ENCODE measurements at regions not wholly inside any gene's neighbourhood (a gene's known extent, or its start where the extent isn't known, plus 50 kb on each side); places are given as distances from the start of the nearest gene placed in this dataset.
"Not testable (repeated sequence)": the region's sequence is repeated elsewhere in the genome, so short reads cannot be mapped to it uniquely, and the experiment has no call there.

DNA sequence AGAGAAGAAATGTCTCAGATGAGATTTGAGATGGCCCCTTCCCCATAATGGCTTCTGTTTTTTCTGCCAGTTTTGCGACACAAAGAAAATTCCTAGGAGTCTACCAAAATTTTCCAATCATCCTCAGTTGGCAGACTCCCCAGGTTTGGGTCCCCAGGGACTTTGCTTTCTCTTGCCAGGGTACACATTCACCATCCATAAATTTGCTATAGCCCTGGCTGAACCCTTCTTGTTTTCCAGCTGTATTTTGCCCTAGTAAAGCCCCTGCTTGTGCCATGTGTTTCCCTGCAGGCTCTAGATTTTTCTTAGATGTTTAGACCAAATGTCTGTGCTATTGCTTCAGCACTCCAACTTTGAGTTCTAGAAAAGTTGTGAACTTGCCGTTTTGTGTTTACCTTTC, 283.2 kb downstream of the ANXA1 start:
- no peak overlapping the region for H3K4me3 ChIP-seq (ENCODE audit: low read length)
- no peak for DNase-seq (ENCODE audit: low read depth)
- TF ChIP-seq, protein P1, sequence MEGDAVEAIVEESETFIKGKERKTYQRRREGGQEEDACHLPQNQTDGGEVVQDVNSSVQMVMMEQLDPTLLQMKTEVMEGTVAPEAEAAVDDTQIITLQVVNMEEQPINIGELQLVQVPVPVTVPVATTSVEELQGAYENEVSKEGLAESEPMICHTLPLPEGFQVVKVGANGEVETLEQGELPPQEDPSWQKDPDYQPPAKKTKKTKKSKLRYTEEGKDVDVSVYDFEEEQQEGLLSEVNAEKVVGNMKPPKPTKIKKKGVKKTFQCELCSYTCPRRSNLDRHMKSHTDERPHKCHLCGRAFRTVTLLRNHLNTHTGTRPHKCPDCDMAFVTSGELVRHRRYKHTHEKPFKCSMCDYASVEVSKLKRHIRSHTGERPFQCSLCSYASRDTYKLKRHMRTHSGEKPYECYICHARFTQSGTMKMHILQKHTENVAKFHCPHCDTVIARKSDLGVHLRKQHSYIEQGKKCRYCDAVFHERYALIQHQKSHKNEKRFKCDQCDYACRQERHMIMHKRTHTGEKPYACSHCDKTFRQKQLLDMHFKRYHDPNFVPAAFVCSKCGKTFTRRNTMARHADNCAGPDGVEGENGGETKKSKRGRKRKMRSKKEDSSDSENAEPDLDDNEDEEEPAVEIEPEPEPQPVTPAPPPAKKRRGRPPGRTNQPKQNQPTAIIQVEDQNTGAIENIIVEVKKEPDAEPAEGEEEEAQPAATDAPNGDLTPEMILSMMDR (conservative IDR thresholded peaks at IDR 0.05; ENCODE audit: low read length): no peak

DNA sequence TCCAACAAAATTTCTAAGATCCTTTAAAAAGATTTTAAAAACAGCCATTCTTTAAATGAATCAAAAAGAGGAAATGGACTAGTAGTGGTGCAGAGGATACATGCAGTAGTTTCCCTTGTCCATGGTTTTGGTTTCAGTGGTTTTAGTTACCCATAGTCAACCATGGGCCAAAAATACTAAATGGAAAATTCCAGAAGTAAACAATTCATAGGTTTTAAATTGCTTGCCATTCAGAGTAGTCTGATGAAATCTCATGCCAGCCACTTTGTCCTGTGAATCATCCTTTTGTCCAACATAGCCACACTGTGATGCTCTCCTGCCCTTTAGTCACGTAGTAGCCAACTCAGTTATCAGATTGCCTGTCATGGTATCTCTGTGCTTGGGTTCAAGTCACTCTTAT, 286.1 kb downstream of the ANXA1 start:
- DNase-seq (ENCODE audit: low read depth): peak; percentile 11
- H3K4me3 ChIP-seq (ENCODE audit: low read length): no peak overlapping the region
- TF ChIP-seq, protein P1 (conservative IDR thresholded peaks at IDR 0.05; ENCODE audit: low read length): no peak

DNA sequence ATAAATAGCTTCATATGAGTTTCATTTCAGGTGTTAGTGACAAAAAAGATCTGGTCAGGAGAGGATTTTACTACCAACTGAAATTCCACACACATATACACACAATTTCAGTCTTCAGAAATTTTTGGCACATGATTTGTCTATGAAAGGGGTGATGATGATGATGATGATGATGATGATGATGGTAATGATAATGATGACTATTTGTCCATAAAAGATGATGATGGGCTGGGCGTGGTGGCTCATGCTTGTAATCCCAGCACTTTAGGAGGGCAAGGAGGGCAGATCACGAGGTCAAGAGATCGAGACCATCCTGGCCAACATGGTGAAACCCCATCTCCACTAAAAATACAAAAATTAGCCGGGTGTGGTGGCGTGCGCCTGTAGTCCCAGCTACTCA, 288.2 kb downstream of the ANXA1 start:
- DNase-seq (ENCODE audit: low read depth); H3K4me3 ChIP-seq (ENCODE audit: low read length): not testable (repeated sequence)

DNA sequence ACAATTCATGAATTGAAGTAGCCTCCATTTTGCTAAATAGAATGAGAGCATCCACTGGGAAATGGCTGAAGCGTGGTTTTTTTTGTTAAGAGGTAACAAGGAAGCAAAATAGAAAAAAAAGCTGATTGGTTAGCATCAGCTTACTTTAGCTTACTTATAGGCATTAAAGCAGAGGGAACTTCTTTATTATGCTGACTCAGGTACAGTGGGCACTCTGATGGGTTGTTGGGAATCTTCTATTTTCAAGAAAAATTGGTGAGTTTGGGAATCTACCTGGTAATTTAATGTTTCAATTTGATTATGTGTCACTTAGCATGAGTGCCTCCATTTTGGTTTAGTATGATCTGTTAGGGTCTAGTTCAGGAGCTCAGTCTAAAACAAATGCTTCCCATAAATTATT, 289.6 kb downstream of the ANXA1 start:
- H3K4me3 ChIP-seq (ENCODE audit: low read length): no peak overlapping the region
- no peak for DNase-seq (ENCODE audit: low read depth)
- TF ChIP-seq, protein P1 (conservative IDR thresholded peaks at IDR 0.05; ENCODE audit: low read length): no peak

DNA sequence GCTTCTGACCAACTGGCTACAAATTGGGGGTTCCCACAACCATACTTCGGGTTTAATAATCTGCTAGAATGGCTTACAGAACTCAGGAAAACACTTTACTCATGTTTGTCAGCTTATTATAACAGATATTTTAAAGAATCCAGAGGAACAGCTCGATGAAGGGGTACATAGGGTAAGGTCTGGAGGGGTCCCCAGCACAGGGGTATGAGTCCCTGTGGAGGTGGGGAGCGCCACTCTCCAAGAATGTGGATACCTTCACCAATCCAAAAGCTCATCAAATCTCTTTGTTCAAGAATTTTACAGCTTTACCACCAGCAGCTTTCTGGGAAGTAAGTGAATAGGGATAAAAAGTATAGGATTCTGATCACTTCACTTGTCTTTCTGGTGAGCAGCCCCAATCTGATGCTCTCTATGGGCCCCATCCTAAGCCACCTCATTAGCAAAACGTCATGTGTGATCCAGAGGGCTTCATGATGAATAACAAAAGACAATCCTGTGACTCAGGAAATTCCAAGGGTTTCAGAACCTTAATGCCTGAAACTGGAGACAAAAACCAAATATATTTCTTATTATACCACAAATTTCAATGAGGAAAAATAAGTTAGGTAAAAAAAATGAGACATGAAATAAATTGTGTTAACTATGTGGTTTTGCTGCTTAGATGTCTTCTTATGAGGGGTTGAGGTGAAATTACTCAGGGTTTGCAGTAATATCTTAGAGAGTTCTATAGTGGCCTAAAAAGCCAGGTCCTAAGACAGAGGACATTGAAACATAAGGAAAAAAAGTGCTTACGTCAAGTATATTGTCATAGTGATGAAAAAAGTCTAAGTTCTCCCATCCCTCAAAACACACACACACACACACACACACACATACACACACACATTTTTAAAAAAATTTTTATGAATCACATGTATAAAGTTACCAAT, 290.5 kb downstream of the ANXA1 start:
- H3K4me3 ChIP-seq (ENCODE audit: low read length): no peak overlapping the region
- TF ChIP-seq, protein P1 (conservative IDR thresholded peaks at IDR 0.05; ENCODE audit: low read length): no peak
- DNase-seq (ENCODE audit: low read depth): peak; percentile 5

DNA sequence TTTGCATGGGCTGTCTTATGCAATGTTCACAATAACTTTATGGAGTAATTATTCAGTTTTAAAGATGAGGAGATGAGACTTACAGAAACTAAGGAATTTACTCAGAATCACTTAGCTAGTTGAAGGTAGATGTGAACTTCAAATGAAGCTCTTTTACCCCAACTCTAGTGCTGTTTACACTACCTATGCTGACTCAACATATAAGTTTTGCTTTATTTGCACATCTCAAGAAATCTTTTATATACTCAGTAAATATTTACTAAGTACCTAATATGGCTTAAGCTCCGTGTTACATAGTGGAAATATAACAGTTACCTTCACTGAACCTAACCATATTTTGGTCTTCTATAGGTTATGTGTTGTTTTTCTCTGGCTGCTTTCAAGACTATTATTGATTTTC, 293.2 kb downstream of the ANXA1 start:
- H3K4me3 ChIP-seq (ENCODE audit: low read length): no peak overlapping the region
- DNase-seq (ENCODE audit: low read depth): no peak
- TF ChIP-seq, protein P1 (conservative IDR thresholded peaks at IDR 0.05; ENCODE audit: low read length): no peak

DNA sequence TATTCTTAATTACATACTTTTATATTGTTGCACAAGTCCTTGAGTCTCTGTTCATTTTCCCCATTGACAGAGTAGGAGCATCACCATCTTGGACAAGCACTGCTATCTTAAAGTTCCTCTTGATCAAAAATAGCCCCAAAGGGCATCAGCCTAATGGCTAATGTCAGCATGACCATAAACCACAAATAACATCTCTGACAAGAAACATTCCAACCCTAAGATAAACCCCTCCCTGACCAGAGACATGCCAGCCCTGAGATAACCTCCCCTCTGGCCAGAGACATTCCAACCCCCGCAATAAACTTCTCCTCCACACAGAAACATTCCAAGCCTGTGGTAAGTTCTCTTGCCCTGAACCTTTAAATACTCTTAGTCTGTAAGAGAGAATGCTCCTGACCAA, 293.7 kb downstream of the ANXA1 start:
- not testable (repeated sequence) for H3K4me3 ChIP-seq (ENCODE audit: low read length)
- DNase-seq (ENCODE audit: low read depth): peak; percentile 1

DNA sequence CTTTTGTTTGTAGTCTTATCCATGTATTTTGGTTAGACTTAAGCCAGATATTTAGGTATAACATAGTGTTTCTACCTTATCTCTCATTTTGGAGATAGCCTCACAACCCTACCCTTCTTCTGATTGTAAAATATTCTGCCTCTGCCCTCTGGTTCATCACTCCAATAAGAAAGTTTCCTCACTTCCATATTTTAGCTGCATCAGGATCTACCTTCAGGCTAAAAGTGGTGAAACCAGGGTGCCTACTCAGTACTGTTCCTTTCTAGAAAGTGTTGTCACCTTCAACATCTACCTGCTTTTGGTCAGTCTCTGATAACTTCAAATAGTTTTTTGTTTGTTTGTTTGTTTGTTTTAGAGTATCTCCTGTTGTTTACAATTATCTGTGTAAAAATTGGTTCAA, 294.6 kb downstream of the ANXA1 start:
- TF ChIP-seq, protein P1 (conservative IDR thresholded peaks at IDR 0.05; ENCODE audit: low read length): no peak
- H3K4me3 ChIP-seq (ENCODE audit: low read length): no peak overlapping the region
- DNase-seq (ENCODE audit: low read depth): no peak
